ENCODE measurements at regions not wholly inside any gene's neighbourhood (a gene's known extent, or its start where the extent isn't known, plus 50 kb on each side); places are given as distances from the start of the nearest gene placed in this dataset.

DNA sequence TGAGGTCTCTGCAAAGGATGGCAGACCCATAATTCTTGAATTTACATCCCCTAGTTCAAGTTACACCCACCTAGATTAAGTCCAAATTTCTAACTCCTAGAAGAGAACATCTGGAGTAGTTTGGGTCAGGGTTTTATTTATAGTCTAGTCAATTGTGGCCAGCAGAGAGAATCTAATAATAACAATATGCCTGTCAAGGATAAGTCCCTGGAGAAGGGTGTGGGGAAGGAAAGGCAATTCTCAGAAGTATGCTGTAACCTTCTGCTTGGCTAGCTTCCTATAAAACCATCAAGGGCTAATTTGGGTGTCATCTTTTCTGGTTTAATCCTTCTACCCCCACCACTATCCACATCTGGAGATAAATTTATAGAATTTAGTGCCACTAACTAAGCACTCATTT lies 52.8 kb upstream of the SEMA3E start:
- no peak overlapping the region for H3K4me3 ChIP-seq (ENCODE audit: low read depth, low read length)
- no peak for DNase-seq (ENCODE audit: low read depth)
- TF ChIP-seq, protein P1, sequence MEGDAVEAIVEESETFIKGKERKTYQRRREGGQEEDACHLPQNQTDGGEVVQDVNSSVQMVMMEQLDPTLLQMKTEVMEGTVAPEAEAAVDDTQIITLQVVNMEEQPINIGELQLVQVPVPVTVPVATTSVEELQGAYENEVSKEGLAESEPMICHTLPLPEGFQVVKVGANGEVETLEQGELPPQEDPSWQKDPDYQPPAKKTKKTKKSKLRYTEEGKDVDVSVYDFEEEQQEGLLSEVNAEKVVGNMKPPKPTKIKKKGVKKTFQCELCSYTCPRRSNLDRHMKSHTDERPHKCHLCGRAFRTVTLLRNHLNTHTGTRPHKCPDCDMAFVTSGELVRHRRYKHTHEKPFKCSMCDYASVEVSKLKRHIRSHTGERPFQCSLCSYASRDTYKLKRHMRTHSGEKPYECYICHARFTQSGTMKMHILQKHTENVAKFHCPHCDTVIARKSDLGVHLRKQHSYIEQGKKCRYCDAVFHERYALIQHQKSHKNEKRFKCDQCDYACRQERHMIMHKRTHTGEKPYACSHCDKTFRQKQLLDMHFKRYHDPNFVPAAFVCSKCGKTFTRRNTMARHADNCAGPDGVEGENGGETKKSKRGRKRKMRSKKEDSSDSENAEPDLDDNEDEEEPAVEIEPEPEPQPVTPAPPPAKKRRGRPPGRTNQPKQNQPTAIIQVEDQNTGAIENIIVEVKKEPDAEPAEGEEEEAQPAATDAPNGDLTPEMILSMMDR (IDR thresholded peaks at IDR 0.05; ENCODE audit: control insufficient read depth, extremely low read depth, insufficient read depth), result no peak

Measured in LNCaP clone FGC (cell line).